Mesendoderm (in vitro differentiated cells): ENCODE measurements at regions not wholly inside any gene's neighbourhood (a gene's known extent, or its start where the extent isn't known, plus 50 kb on each side); places are given as distances from the start of the nearest gene placed in this dataset.

Source experiments
- DNase-seq: peaks from one replicate; pipeline ENCODE4 v3.0.0; 2013
- H2AK5ac ChIP-seq: 2 replicates; pipeline ENCODE4 v1.6.1; 2013; ENCODE audit warnings: low read length, inconsistent platforms
- H2BK120ac ChIP-seq: 2 replicates; pipeline ENCODE4 v1.6.1; 2013; ENCODE audit warnings: low read depth, mild to moderate bottlenecking, low read length, moderate library complexity, mixed read lengths
- H2BK15ac ChIP-seq: replicated peaks from 2 replicates; pipeline ENCODE4 v1.6.1; 2013; ENCODE audit warnings: low read depth, mild to moderate bottlenecking, moderate library complexity
- H2BK5ac ChIP-seq: 2 replicates; pipeline ENCODE4 v1.6.1; 2013; ENCODE audit warnings: low read length, inconsistent platforms
- H3K18ac ChIP-seq: 2 replicates; pipeline ENCODE4 v1.6.1; 2013; ENCODE audit warnings: mild to moderate bottlenecking, low read length, mixed read lengths
- H3K23ac ChIP-seq: one replicate; pipeline ENCODE4 v1.6.1; 2013; ENCODE audit warnings: low read length
- H3K27ac ChIP-seq: 2 replicates; pipeline ENCODE4 v1.5.1; 2013; ENCODE audit warnings: low read depth, mild to moderate bottlenecking, inconsistent platforms, low read length, moderate library complexity
- H3K27me3 ChIP-seq: 2 replicates; pipeline ENCODE4 v1.6.1; 2013; ENCODE audit warnings: low read length, control low read depth, mild to moderate bottlenecking, inconsistent platforms; ENCODE audit not compliant: insufficient read depth, poor library complexity
- H3K36me3 ChIP-seq: 2 replicates; pipeline ENCODE4 v1.6.1; 2013; ENCODE audit warnings: low read length, inconsistent platforms; ENCODE audit not compliant: control insufficient read depth, insufficient read depth
- H3K4ac ChIP-seq: one replicate; pipeline ENCODE4 v1.6.1; 2013; ENCODE audit warnings: low read depth, mild to moderate bottlenecking, low read length, moderate library complexity
- H3K4me1 ChIP-seq: 2 replicates; pipeline ENCODE4 v1.6.1; 2013; ENCODE audit warnings: low read depth, low read length, inconsistent platforms; ENCODE audit not compliant: control insufficient read depth
- H3K4me2 ChIP-seq: 2 replicates; pipeline ENCODE4 v1.6.1; 2013; ENCODE audit warnings: low read length
- H3K4me3 ChIP-seq: 2 replicates; pipeline ENCODE4 v1.5.1; 2013; ENCODE audit warnings: mild to moderate bottlenecking, low read length
- H3K56ac ChIP-seq: one replicate; pipeline ENCODE4 v1.6.1; 2013; ENCODE audit warnings: low read length
- H3K79me1 ChIP-seq: 2 replicates; pipeline ENCODE4 v1.6.1; 2013; ENCODE audit warnings: low read length, inconsistent platforms
- H3K79me2 ChIP-seq: 2 replicates; pipeline ENCODE4 v1.6.1; 2013; ENCODE audit warnings: mild to moderate bottlenecking, low read length; ENCODE audit not compliant: control insufficient read depth, insufficient read depth
- H3K9ac ChIP-seq: 2 replicates; pipeline ENCODE4 v1.6.1; 2013; ENCODE audit warnings: low read length, inconsistent platforms
- H4K5ac ChIP-seq: one replicate; pipeline ENCODE4 v1.6.1; 2013; ENCODE audit warnings: low read length
- H4K8ac ChIP-seq: one replicate; pipeline ENCODE4 v1.6.1; 2013; ENCODE audit warnings: low read depth, mild to moderate bottlenecking, control low read depth, low read length, moderate library complexity
- WGBS: extraction: QIAGEN DNeasy Blood & Tissue Kit; methylation state at CpG from one replicate; pipeline ENCODE4 v1.1.7; 2013; ENCODE audit warnings: low lambda C conversion rate, missing lambda C conversion rate; ENCODE audit not compliant: insufficient coverage; ENCODE audit errors: extremely low coverage; 5-methylcytosine and 5-hydroxymethylcytosine counted together

DNA sequence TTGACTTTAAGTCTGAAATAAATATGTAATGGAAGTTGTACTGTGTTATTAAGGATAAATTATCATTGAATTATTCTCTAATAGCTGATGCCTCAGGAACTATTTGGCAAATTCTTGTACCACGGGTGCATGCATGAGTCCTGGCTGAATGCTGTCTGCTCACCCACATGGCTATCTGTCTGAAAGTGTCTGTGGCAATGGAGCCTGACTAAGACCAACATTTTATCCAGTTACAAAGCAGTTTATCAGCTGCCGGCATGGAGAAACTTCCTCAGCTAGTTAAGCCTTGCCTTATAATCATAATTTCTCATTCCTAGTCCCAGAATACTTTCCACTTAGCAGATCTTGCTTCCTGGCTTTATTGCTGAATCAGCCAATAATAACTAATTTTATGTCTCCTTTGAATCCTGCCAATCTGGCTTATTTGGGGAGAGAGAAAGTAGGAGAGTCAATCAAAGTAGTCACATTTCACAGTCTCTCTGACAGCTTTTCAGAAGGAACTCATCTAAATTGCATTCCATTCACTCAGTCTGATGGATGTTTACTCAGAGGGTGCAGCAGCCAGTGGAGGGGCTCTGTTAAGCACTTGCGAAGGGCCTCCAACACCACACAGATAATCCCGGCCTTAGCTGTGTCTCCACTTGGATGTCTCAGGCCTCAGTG is 280.6 kb upstream of the CLEC14A start:
- no peak overlapping the region for H3K9ac ChIP-seq
- no peak overlapping the region for H2BK120ac ChIP-seq
- no peak overlapping the region for H3K4ac ChIP-seq
- peak overlapping the region; percentile 74 for H2BK5ac ChIP-seq
- H3K18ac ChIP-seq, result peak overlapping the region; percentile 87
- H2AK5ac ChIP-seq, result no peak overlapping the region
- no peak overlapping the region for H3K4me3 ChIP-seq
- peak; percentile 78 for DNase-seq
- WGBS, result no CpG with 5 or more reads among the region's 4 CpGs
- no peaks in the 10 kb centered on the region for H3K27me3 ChIP-seq
- H4K5ac ChIP-seq, result no peak overlapping the region
- H3K79me2 ChIP-seq, result no peaks in the 10 kb centered on the region
- peak overlapping the region; percentile 70 for H3K27ac ChIP-seq
- H4K8ac ChIP-seq, result no peak overlapping the region
- H3K36me3 ChIP-seq, result no peaks in the 10 kb centered on the region
- H3K4me2 ChIP-seq, result no peak overlapping the region
- peaks cover 9% of the 10 kb centered on the region for H3K4me1 ChIP-seq
- H3K79me1 ChIP-seq, result no peaks in the 10 kb centered on the region
- H3K23ac ChIP-seq, result no peak overlapping the region
- no peak overlapping the region for H3K56ac ChIP-seq
- no peak overlapping the region for H2BK15ac ChIP-seq

DNA sequence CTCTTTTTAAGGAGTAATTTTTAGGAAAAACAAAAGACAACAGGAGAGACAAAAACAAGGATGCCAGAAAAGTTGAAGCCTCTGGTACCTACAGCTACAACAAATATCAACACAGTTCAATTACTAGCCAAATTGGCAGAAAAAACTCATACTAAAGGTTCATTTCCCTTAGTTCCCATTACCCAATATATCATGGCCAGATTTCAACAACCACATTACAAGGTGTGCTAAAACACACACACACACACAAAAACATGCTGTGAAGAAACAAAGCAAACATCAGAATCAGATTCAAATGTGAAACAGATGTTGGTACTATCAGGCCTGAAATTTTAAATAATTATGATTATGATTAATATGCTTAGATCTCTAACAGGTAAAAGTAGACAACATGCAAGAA is 272.7 kb upstream of the CLEC14A start:
- no peak overlapping the region for H3K18ac ChIP-seq
- H4K5ac ChIP-seq, result no peak overlapping the region
- H3K4ac ChIP-seq, result no peak overlapping the region
- no peak overlapping the region for H3K23ac ChIP-seq
- H3K4me1 ChIP-seq, result peaks cover 7% of the 10 kb centered on the region
- DNase-seq, result no peak
- H3K9ac ChIP-seq, result no peak overlapping the region
- no peaks in the 10 kb centered on the region for H3K79me1 ChIP-seq
- H3K27me3 ChIP-seq, result no peaks in the 10 kb centered on the region
- H4K8ac ChIP-seq, result no peak overlapping the region
- peak overlapping the region; percentile 31 for H2AK5ac ChIP-seq
- H2BK5ac ChIP-seq, result no peak overlapping the region
- no peak overlapping the region for H3K4me3 ChIP-seq
- no peak overlapping the region for H3K27ac ChIP-seq
- peak overlapping the region; percentile 36 for H2BK15ac ChIP-seq
- no peak overlapping the region for H3K4me2 ChIP-seq
- H2BK120ac ChIP-seq, result no peak overlapping the region
- H3K36me3 ChIP-seq, result no peaks in the 10 kb centered on the region
- H3K79me2 ChIP-seq, result no peaks in the 10 kb centered on the region
- H3K56ac ChIP-seq, result no peak overlapping the region

GRCh38 chr14:38527502-38527878 is 271.6 kb upstream of the CLEC14A start:
- DNase-seq, result no peak
- Histone ChIP-seq H3K56ac (no peak overlapping the region), H3K18ac (peak overlapping the region; percentile 80), H3K4me3 (no peak overlapping the region), H2AK5ac (peak overlapping the region; percentile 5), H3K79me2 (no peaks in the 10 kb centered on the region), H4K8ac (no peak overlapping the region), H3K36me3 (no peaks in the 10 kb centered on the region), H3K4ac (no peak overlapping the region), H2BK120ac (peak overlapping the region; percentile 88), H4K5ac (no peak overlapping the region), H2BK5ac (peak overlapping the region; percentile 4), H2BK15ac (peak overlapping the region; percentile 99), H3K27ac (no peak overlapping the region), H3K4me1 (peaks cover 7% of the 10 kb centered on the region), H3K9ac (no peak overlapping the region), H3K79me1 (no peaks in the 10 kb centered on the region), H3K27me3 (no peaks in the 10 kb centered on the region), H3K23ac (no peak overlapping the region), H3K4me2 (no peak overlapping the region)

DNA sequence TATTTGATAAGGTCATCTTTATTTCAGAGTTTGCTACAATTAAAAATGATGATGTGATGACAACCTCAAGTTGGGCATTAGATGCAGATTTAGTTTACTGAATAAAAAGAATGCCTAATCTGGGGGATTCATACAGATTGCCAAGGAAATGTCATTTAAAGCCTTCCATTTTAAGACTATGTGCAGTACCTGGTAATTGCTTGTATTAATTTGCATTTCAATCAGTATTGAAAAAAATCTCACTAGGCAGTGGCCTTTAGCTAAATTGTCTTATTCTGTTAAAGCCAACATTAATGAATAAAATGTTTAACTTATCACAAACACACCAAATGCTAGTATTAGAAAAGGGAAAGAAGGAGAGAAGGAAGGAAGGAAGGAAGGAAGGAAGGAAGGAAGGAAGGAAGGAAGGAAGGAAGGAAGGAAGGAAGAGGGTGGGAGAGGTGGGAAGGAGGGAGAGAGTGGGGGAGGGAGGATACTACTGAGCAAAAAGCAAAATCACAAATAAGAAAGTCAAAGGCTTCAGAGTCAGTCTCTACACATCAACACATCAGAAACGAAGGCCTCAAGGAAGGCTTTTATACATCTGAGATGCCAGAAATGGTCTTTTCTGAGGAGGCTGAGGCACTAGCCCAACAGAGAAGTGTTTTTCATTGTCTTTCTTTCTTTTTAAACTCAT is 271.1 kb upstream of the CLEC14A start:
- Histone ChIP-seq H3K79me2 (no peaks in the 10 kb centered on the region), H3K18ac (peak overlapping the region; percentile 80), H3K4me2 (no peak overlapping the region), H2BK5ac (peak overlapping the region; percentile 9), H3K27me3 (no peaks in the 10 kb centered on the region), H2BK15ac (peak overlapping the region; percentile 99), H3K79me1 (no peaks in the 10 kb centered on the region), H3K4me1 (peaks cover 7% of the 10 kb centered on the region), H4K5ac (no peak overlapping the region), H2AK5ac (no peak overlapping the region), H3K4ac (no peak overlapping the region), H3K27ac (no peak overlapping the region), H3K23ac (no peak overlapping the region), H3K56ac (no peak overlapping the region), H2BK120ac (no peak overlapping the region), H4K8ac (no peak overlapping the region), H3K9ac (no peak overlapping the region), H3K4me3 (no peak overlapping the region), H3K36me3 (no peaks in the 10 kb centered on the region)
- no peak for DNase-seq
- WGBS, result no CpG with 5 or more reads among the region's 1 CpG

DNA sequence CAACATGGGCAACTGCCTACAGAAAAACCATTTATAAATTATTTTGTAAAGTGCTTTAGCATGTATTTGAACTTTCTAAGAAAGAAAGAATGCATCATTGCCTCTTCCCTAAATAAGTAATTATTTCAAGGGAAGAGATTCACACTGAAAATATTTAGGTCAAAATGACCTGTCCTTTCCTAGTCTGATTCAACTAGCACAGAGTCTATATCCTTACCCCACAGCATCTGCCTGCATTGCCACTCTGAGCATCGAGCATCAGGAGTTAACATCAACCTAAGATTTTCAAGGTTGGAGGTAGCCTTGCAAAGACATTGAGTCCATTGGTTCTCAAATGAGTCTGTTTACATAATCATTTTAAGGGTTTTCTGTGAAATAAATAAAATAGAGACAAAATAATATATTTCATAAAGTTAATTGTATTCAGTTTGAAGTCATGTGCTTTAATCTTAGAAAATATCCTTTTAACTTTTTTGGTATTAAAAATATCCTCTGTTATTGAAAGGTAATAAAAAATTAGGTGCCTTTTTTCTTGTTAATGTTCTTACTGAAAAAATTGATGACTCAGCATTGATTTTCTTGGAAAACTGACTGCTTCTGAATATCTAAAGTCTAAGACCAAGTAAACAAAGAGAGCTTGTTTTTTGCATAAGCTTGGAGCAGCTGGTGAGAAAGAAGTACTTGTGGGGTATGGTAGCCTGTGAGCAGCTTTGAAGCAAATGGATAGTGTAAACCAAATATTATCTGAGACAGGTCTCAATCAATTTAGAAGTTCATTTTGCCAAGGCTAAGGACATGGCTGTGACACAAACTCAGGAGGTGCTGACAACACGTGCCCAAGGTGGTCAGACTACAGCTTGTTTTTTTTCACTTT is 269.0 kb upstream of the CLEC14A start:
- H3K23ac ChIP-seq, result no peak overlapping the region
- no peak overlapping the region for H2AK5ac ChIP-seq
- H3K4me1 ChIP-seq, result peaks cover 7% of the 10 kb centered on the region
- DNase-seq, result no peak
- no CpG with 5 or more reads among the region's 2 CpGs for WGBS
- peak overlapping the region; percentile 84 for H3K18ac ChIP-seq
- no peaks in the 10 kb centered on the region for H3K79me2 ChIP-seq
- no peak overlapping the region for H3K4me3 ChIP-seq
- H3K27ac ChIP-seq, result peak overlapping the region; percentile 91
- no peak overlapping the region for H3K9ac ChIP-seq
- no peaks in the 10 kb centered on the region for H3K79me1 ChIP-seq
- no peaks in the 10 kb centered on the region for H3K36me3 ChIP-seq
- H2BK15ac ChIP-seq, result no peak overlapping the region
- H3K4me2 ChIP-seq, result no peak overlapping the region
- no peak overlapping the region for H3K4ac ChIP-seq
- H2BK5ac ChIP-seq, result peak overlapping the region; percentile 88
- H2BK120ac ChIP-seq, result no peak overlapping the region
- no peak overlapping the region for H4K5ac ChIP-seq
- H3K27me3 ChIP-seq, result no peaks in the 10 kb centered on the region
- no peak overlapping the region for H4K8ac ChIP-seq
- peak overlapping the region; percentile 63 for H3K56ac ChIP-seq
